ENCODE measurements at regions not wholly inside any gene's neighbourhood (a gene's known extent, or its start where the extent isn't known, plus 50 kb on each side); places are given as distances from the start of the nearest gene placed in this dataset.

GRCh38 chr1:4599951-4600481, 54.4 kb upstream of the AJAP1 start:
- DNase-seq (ENCODE audit: low spot score), result no peak
- in situ Hi-C loops (cut with MboI; ENCODE audit: low pct_unique_long_range_greater_than_20kb, low sequenced_read_pairs, unreplicated experiment), result no loop called here
- no peak for TF ChIP-seq CTCF (IDR thresholded peaks at IDR 0.05; ENCODE audit: extremely low read depth, insufficient read depth, missing control alignments)

DNA sequence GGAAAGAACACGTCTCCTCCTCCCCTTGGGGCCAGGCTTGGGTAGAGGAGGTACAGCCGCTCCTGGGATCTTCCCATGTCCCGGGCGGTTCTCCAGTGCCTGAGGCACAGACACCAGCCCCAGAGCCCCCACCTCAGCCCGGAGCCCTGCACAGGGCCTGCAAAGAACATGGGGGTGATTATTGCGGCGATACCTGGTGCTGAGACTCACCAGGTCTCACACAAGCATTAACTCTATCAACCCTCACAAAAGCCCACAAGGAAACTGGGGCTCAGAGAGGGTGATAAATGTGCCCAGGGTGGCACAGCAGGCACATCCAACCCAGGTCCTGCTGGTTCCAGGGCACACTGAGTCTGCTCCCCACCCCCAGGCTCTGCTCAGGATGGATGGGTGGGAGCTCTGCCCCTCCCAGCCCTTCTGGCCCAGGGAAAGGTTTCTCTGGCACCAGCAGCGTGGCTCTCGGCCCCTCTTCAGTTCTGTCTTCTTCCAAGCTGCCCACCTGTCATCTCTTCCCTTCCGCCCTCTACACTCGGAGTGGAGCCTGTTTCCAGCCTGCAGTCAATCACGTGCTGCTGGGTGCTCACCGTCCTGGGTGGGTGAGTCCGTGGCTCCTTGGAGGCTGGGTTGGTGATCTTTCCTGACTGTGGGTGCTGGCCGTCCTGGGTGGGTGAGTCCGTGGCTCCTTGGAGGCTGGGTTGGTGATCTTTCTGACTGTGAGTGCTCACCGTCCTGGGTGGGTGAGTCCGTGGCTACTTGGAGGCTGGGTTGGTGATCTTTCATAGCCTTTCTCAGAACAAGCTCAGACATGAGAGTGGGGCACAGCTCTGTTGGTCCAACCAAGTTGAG, 53.6 kb upstream of the AJAP1 start:
- in situ Hi-C loops (cut with MboI; ENCODE audit: low pct_unique_long_range_greater_than_20kb, low sequenced_read_pairs, unreplicated experiment), result no loop called here
- DNase-seq (ENCODE audit: low spot score), result no peak
- TF ChIP-seq CTCF (IDR thresholded peaks at IDR 0.05; ENCODE audit: extremely low read depth, insufficient read depth, missing control alignments), result no peak

DNA sequence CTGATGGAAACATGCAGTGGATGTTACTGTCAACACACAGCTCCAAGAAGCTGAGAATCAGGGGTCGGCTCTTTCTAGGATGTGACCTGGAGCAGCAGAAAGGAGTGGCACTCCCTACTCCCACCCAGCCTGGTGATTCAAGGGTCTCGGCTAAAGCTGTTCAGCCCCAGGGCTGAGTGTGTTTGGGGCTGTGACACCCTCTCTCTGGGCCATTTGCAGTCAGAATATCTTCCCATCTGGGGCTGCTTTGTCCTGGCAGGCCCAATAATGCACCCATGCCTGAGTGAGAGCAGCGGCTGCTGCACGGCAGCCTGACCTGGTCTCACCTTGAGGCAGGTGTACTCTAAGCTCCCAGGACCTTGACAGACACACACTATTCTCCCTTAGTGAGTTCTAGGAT, 52.5 kb upstream of the AJAP1 start:
- in situ Hi-C loops (cut with MboI; ENCODE audit: low pct_unique_long_range_greater_than_20kb, low sequenced_read_pairs, unreplicated experiment), result no loop called here
- DNase-seq (ENCODE audit: low spot score), result no peak
- no peak for TF ChIP-seq CTCF (IDR thresholded peaks at IDR 0.05; ENCODE audit: extremely low read depth, insufficient read depth, missing control alignments)

DNA sequence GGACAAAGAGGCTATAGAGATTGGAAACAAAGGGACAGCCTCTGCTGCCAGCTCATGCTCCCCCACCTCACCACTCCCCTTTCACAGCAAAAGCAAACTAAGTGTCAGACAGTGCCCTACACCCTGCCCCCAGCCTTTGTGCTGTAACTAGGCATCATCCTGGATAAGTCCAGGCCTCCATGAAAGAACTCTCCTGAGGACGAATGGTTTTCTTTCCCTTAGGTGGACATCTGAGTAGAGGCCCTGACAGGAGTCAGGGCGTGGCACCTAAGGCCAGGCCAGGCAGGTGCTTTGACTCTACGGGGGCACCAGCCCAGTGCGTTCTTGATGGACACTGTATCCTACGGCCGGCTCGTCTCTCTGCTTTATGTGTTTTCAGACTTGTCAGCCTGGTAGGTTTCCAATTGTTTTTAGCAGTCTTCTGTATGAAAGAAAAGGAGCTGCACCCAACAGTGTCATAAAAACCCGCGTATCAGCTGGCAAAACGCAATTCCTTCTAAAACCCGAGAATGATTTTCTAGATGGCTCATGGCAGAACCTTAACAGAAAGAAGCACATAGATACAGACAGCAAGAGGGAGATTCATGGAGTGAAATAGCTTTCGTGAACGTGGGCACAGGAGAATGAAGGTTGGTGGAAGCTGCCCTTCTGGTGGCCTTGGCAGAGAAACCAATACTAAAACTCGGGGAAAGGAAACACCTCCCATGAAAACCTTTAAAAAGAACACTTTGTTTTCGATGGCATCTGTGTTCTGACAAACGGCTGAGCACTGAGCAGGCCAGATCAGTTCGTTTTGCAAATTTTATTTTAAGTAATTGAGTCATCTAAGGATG, 51.7 kb upstream of the AJAP1 start:
- DNase-seq (ENCODE audit: low spot score), result no peak
- in situ Hi-C loops (cut with MboI; ENCODE audit: low pct_unique_long_range_greater_than_20kb, low sequenced_read_pairs, unreplicated experiment), result no loop called here
- no peak for TF ChIP-seq CTCF (IDR thresholded peaks at IDR 0.05; ENCODE audit: extremely low read depth, insufficient read depth, missing control alignments)

GRCh38 chr1:4603295-4604110, 50.9 kb upstream of the AJAP1 start:
- in situ Hi-C loops (cut with MboI; ENCODE audit: low pct_unique_long_range_greater_than_20kb, low sequenced_read_pairs, unreplicated experiment), result no loop called here
- no peak for TF ChIP-seq CTCF (IDR thresholded peaks at IDR 0.05; ENCODE audit: extremely low read depth, insufficient read depth, missing control alignments)
- no peak for DNase-seq (ENCODE audit: low spot score)
